Breast epithelium (tissue), 3 donors: ENCODE measurements at regions not wholly inside any gene's neighbourhood (a gene's known extent, or its start where the extent isn't known, plus 50 kb on each side); places are given as distances from the start of the nearest gene placed in this dataset.

Experiments
- CTCF ChIP-seq, 3 donors: fragments of 450-650 bp; IDR thresholded peaks; one replicate each; pipeline ENCODE4 v1.5.1; 2016 to 2017; ENCODE audit warnings: antibody characterized with exemption in 3 of 3, mild to moderate bottlenecking in 3 of 3, moderate library complexity in 3 of 3
- POLR2A ChIP-seq: fragments of 450-650 bp; IDR thresholded peaks from one replicate; pipeline ENCODE4 v1.6.1; 2016; ENCODE audit warnings: antibody characterized with exemption, mild to moderate bottlenecking, moderate library complexity
- POLR2AphosphoS5 ChIP-seq, 3 donors: sonication (generic); formaldehyde crosslinking; IDR thresholded peaks; one replicate each; pipeline ENCODE4 v1.6.1; 2017; ENCODE audit warnings: antibody characterized with exemption in 3 of 3

GRCh38 chr13:76797361-76797760 lies 88.8 kb downstream of the KCTD12 start:
- TF ChIP-seq CTCF (IDR thresholded peaks at IDR 0.05) (no peak), POLR2A (no peak), POLR2AphosphoS5 (IDR thresholded peaks at IDR 0.05) (no peak)
